Cardiac muscle cell (in vitro differentiated cells and primary cell): ENCODE measurements at regions not wholly inside any gene's neighbourhood (a gene's known extent, or its start where the extent isn't known, plus 50 kb on each side); places are given as distances from the start of the nearest gene placed in this dataset.
A peak's percentile ranks its signal among the peaks of the same experiment; 100 is the strongest.

Source experiments
- DNase-seq, 2 donors: peaks; one replicate each; pipeline versions ENCODE4 v3.0.0 to v3.0.0-alpha.2; 2010 to 2017; ENCODE audit warnings: low read depth in 1 of 2, low spot score in 1 of 2
- H3K27ac ChIP-seq: fragments of 200-600 bp; sonication (generic); 2 replicates; pipeline ENCODE4 v1.5.1; 2016
- H3K27me3 ChIP-seq: fragments of 200-600 bp; sonication (generic); 2 replicates; pipeline ENCODE4 v1.6.0; 2016; ENCODE audit warnings: control low read depth
- H3K36me3 ChIP-seq: fragments of 200-600 bp; sonication (generic); 2 replicates; pipeline ENCODE4 v1.5.1; 2016; ENCODE audit warnings: control low read depth
- H3K4me1 ChIP-seq: fragments of 200-600 bp; sonication (generic); 2 replicates; pipeline ENCODE4 v1.8.1; 2017; ENCODE audit warnings: low read depth, mild to moderate bottlenecking, mixed run types
- H3K4me3 ChIP-seq: fragments of 200-600 bp; sonication (generic); 2 replicates; pipeline ENCODE4 v1.5.1; 2016; ENCODE audit warnings: mild to moderate bottlenecking
- H3K9me3 ChIP-seq: fragments of 200-600 bp; sonication (generic); 2 replicates; pipeline ENCODE4 v1.5.1; 2017; ENCODE audit warnings: low read depth, mild to moderate bottlenecking, control low read depth
- TF ChIP-seq, protein P1 (sequence below): IDR thresholded peaks from 2 replicates; pipeline ENCODE4 v1.5.1; 2012; ENCODE audit warnings: low read depth, mild to moderate bottlenecking, low read length

DNA sequence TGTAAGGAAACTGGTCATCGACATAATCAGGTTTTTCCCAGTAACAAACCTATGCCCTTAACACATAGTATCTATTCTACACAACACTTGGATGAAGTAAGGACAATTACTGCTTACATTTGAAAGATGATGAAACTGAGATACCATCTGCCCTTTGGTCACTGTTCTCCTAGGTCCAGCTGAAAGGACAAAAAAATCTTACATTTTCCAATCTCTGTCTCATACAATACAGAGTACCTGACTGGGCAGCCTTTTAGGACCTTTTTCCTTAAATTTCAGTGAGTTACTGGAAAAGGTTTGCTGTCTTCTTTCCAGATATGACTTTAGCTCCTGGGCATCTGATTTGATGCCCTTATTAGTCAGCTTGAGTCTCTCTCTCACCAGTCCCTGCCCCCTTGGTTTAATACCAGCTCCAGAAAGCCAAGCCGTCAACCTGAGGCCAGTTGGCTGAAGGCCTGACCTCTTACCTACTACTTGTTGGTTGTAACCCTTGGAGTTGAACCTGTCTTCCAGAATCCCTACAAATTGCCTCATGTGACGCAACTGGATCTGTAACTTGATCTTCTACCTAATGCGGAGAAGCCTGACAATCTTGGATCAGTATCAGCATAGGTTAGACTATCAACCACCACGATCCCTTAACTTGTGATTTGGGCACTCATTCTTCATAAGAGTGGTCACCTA lies 355.3 kb upstream of the ZNF385D start:
- no peaks in the 10 kb centered on the region for H3K4me1 ChIP-seq
- TF ChIP-seq, protein P1, sequence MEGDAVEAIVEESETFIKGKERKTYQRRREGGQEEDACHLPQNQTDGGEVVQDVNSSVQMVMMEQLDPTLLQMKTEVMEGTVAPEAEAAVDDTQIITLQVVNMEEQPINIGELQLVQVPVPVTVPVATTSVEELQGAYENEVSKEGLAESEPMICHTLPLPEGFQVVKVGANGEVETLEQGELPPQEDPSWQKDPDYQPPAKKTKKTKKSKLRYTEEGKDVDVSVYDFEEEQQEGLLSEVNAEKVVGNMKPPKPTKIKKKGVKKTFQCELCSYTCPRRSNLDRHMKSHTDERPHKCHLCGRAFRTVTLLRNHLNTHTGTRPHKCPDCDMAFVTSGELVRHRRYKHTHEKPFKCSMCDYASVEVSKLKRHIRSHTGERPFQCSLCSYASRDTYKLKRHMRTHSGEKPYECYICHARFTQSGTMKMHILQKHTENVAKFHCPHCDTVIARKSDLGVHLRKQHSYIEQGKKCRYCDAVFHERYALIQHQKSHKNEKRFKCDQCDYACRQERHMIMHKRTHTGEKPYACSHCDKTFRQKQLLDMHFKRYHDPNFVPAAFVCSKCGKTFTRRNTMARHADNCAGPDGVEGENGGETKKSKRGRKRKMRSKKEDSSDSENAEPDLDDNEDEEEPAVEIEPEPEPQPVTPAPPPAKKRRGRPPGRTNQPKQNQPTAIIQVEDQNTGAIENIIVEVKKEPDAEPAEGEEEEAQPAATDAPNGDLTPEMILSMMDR = no peak
- DNase-seq = no peak
- H3K27ac ChIP-seq = no peak overlapping the region
- H3K36me3 ChIP-seq = no peaks in the 10 kb centered on the region
- H3K27me3 ChIP-seq = no peaks in the 10 kb centered on the region
- no peaks in the 10 kb centered on the region for H3K9me3 ChIP-seq
- no peak overlapping the region for H3K4me3 ChIP-seq

GRCh38 chr3:22111226-22111625 lies 360.2 kb upstream of the ZNF385D start:
- Histone ChIP-seq H3K9me3 (no peaks in the 10 kb centered on the region), H3K27me3 (no peaks in the 10 kb centered on the region), H3K4me3 (no peak overlapping the region), H3K27ac (no peak overlapping the region), H3K36me3 (no peaks in the 10 kb centered on the region), H3K4me1 (no peaks in the 10 kb centered on the region)
- DNase-seq = no peak
- TF ChIP-seq, protein P1 = no peak

DNA sequence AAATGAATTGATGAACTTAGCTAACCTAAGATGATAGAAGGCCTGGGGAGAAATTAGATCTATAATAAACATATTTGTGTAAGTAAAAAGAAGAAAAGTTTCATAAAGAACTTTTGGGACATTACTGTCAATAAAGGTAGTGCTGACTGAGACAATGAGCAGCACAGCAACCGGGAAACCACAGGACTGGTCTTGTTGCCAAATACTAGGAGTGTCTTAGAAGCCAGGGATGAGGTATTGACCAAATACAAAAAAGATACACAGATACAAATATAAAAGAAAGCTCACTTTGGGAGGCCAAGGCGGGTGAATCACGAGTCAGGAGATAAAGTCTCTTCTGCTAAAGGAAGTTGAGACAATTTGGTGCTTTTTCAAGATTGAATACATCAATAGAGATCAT lies 362.4 kb upstream of the ZNF385D start:
- TF ChIP-seq, protein P1 = no peak
- no peak for DNase-seq

GRCh38 chr3:22115581-22115980 lies 364.6 kb upstream of the ZNF385D start:
- H3K4me1 ChIP-seq = no peaks in the 10 kb centered on the region
- H3K27ac ChIP-seq = no peak overlapping the region
- TF ChIP-seq, protein P1 = no peak
- H3K9me3 ChIP-seq = no peaks in the 10 kb centered on the region
- no peak overlapping the region for H3K4me3 ChIP-seq
- no peaks in the 10 kb centered on the region for H3K36me3 ChIP-seq
- H3K27me3 ChIP-seq = no peaks in the 10 kb centered on the region
- no peak for DNase-seq

More for the DNA sequence above, 362.4 kb upstream of the ZNF385D start:
- no peak overlapping the region for H3K4me3 ChIP-seq
- H3K27me3 ChIP-seq = no peaks in the 10 kb centered on the region
- no peaks in the 10 kb centered on the region for H3K4me1 ChIP-seq
- no peak overlapping the region for H3K27ac ChIP-seq
- H3K36me3 ChIP-seq = no peaks in the 10 kb centered on the region
- no peaks in the 10 kb centered on the region for H3K9me3 ChIP-seq

GRCh38 chr3:22117091-22117490 lies 366.1 kb upstream of the ZNF385D start:
- Histone ChIP-seq H3K4me3 (no peak overlapping the region), H3K36me3 (no peaks in the 10 kb centered on the region), H3K27me3 (no peaks in the 10 kb centered on the region), H3K4me1 (no peaks in the 10 kb centered on the region), H3K9me3 (no peaks in the 10 kb centered on the region), H3K27ac (no peak overlapping the region)
- TF ChIP-seq, protein P1 = no peak
- peak in 1 of 2 donors; percentile 17 for DNase-seq
